K562 (cell line): ENCODE measurements at regions not wholly inside any gene's neighbourhood (a gene's known extent, or its start where the extent isn't known, plus 50 kb on each side); places are given as distances from the start of the nearest gene placed in this dataset.

Experiments used
- ATAC-seq: fragments of 200-7000 bp; cut with Tn5 transposase; 3 replicates; pipeline ENCODE4 v1.9.1; 2020; ENCODE audit warnings: moderate library complexity
- BruUV-seq: library from RNA; stranded (reverse); fragments of 400-500 nt; replicated peaks from 2 replicates; lab custom pipeline; 2021; lab: Mats Ljungman, UMichigan
- CTCF ChIA-PET: fragments of 300-600 bp; formaldehyde crosslinking; extraction: SDS; loops from one replicate; lab custom pipeline; 2021; ENCODE audit warnings: low intra/inter-chr PET ratio; lab: Yijun Ruan, JAX
- POLR2A ChIA-PET: fragments of 300-600, 350-650 bp; sonication (Branson Sonifier 250); formaldehyde crosslinking; extraction: SDS; loops from one replicate; lab custom pipeline; 2021; ENCODE audit warnings: antibody characterized with exemption, inconsistent platforms; lab: Yijun Ruan, JAX
- DNase-seq, 4 experiments: peaks; one replicate each; pipeline versions ENCODE4 v3.0.0 to v3.0.0-alpha.2; 2011 to 2018; ENCODE audit warnings: low spot score in 3 of 4, mixed read lengths in 3 of 4; ENCODE audit errors: extremely low read depth in 1 of 4
- FAIRE-seq: peaks from 2 replicates; lab custom pipeline; 2011; peaks lifted over from hg19 to GRCh38; lab: Jason Lieb, UNC
- H2AFZ ChIP-seq: 2 replicates; pipeline ENCODE4 v1.6.0; 2011; ENCODE audit warnings: low read depth, low read length, control low read depth, inconsistent platforms
- H3K27ac ChIP-seq: fragments of 200-600 bp; 3 replicates; pipeline ENCODE4 v1.8.0; 2011; ENCODE audit warnings: low read depth, mild to moderate bottlenecking, control low read depth, inconsistent platforms, low read length, moderate library complexity, mixed read lengths; ENCODE audit errors: extremely low read depth
- H3K27me3 ChIP-seq, 2 experiments: fragments of 300-600 bp in 1 of 2; 2 replicates in 1 of 2; 3 replicates in 1 of 2; pipeline versions ENCODE4 v1.6.0 to v1.8.0; 2011; ENCODE audit warnings: inconsistent platforms in 2 of 2, low read length in 2 of 2, mild to moderate bottlenecking in 1 of 2, mixed read lengths in 1 of 2, moderate library complexity in 1 of 2; ENCODE audit not compliant: control insufficient read depth in 2 of 2, insufficient read depth in 2 of 2
- H3K36me3 ChIP-seq: fragments of 300-600 bp; 3 replicates; pipeline ENCODE4 v1.8.0; 2011; ENCODE audit warnings: mild to moderate bottlenecking, low read length, inconsistent platforms; ENCODE audit not compliant: control insufficient read depth, insufficient read depth
- H3K4me1 ChIP-seq, 2 experiments: fragments of 200-600 bp in 1 of 2; replicated peaks in 1 of 2; 2 replicates in 1 of 2; 3 replicates in 1 of 2; pipeline versions ENCODE4 v1.5.1 to v1.8.0; 2011; ENCODE audit warnings: inconsistent platforms in 2 of 2, low read length in 2 of 2, mild to moderate bottlenecking in 1 of 2, mixed read lengths in 1 of 2, moderate library complexity in 1 of 2; ENCODE audit not compliant: control insufficient read depth in 2 of 2, insufficient read depth in 2 of 2
- H3K4me2 ChIP-seq: 2 replicates; pipeline ENCODE4 v1.6.1; 2011; ENCODE audit warnings: low read length, control low read depth, inconsistent platforms, mixed read lengths; ENCODE audit not compliant: insufficient read depth
- H3K4me3 ChIP-seq: fragments of 200-600 bp; sonication (generic), shearing (Covaris generic); 2 replicates; pipeline ENCODE4 v1.5.1; 2016; ENCODE audit warnings: control low read depth, inconsistent platforms
- H3K79me2 ChIP-seq: fragments of 200-600 bp; 3 replicates; pipeline ENCODE4 v1.8.0; 2011; ENCODE audit warnings: low read length, inconsistent platforms; ENCODE audit not compliant: control insufficient read depth, insufficient read depth
- H3K9ac ChIP-seq, 2 experiments: 2 replicates each; pipeline versions ENCODE4 v1.6.0 to v1.6.1; 2011; ENCODE audit warnings: low read depth in 2 of 2, low read length in 2 of 2, control low read depth in 1 of 2, inconsistent platforms in 1 of 2, mild to moderate bottlenecking in 1 of 2, mixed read lengths in 1 of 2; ENCODE audit not compliant: insufficient read depth in 1 of 2
- H3K9me1 ChIP-seq: one replicate; pipeline ENCODE4 v1.6.0; 2011; ENCODE audit warnings: inconsistent platforms, mild to moderate bottlenecking, low read length, moderate library complexity; ENCODE audit not compliant: control insufficient read depth, insufficient read depth
- H3K9me3 ChIP-seq: replicated peaks from 2 replicates; pipeline ENCODE4 v1.5.1; 2011; ENCODE audit warnings: low read depth, low read length, inconsistent platforms; ENCODE audit not compliant: control insufficient read depth, insufficient read depth
- H4K20me1 ChIP-seq: replicated peaks from 2 replicates; pipeline ENCODE4 v1.6.1; 2011; ENCODE audit warnings: low read length, inconsistent platforms, mixed read lengths; ENCODE audit not compliant: control insufficient read depth, insufficient read depth
- ATF7 ChIP-seq: fragments of 450-650 bp; IDR thresholded peaks from 2 replicates; pipeline ENCODE4 v1.7.1; 2014; ENCODE audit warnings: mild to moderate bottlenecking, moderate library complexity
- CEBPB ChIP-seq: fragments of 450-650 bp; IDR thresholded peaks from 2 replicates; pipeline ENCODE4 v1.6.1; 2016; ENCODE audit warnings: missing genetic modification characterization, missing compliant biosample characterization
- COPS2 ChIP-seq: fragments of 450-650 bp; conservative IDR thresholded peaks from 2 replicates; pipeline ENCODE4 v1.6.1; 2016; ENCODE audit warnings: mild to moderate bottlenecking, moderate library complexity
- ELF4 ChIP-seq: fragments of 450-650 bp; formaldehyde crosslinking; IDR thresholded peaks from 2 replicates; pipeline ENCODE4 v1.4.0; 2022; ENCODE audit warnings: missing genetic modification characterization
- ETS2 ChIP-seq: IDR thresholded peaks from 2 replicates; pipeline ENCODE4 v1.6.1; 2016; ENCODE audit warnings: borderline replicate concordance, missing genetic modification characterization, mild to moderate bottlenecking, moderate library complexity, missing compliant biosample characterization; ENCODE audit not compliant: poor library complexity, severe bottlenecking
- FOXA1 ChIP-seq: fragments of 450-650 bp; IDR thresholded peaks from 2 replicates; pipeline ENCODE4 v1.6.1; 2016; ENCODE audit warnings: mild to moderate bottlenecking, borderline replicate concordance
- NCOA1 ChIP-seq: fragments of 450-650 bp; IDR thresholded peaks from 2 replicates; pipeline ENCODE4 v1.6.1; 2016; ENCODE audit warnings: low read depth
- STAG1 ChIP-seq: sonication (generic); formaldehyde crosslinking; IDR thresholded peaks from 2 replicates; pipeline ENCODE4 v1.5.0; 2020; ENCODE audit warnings: missing genetic modification reagents, borderline replicate concordance
- TBP ChIP-seq: optimal IDR thresholded peaks from 2 replicates; pipeline ENCODE3; 2011; ENCODE audit warnings: low read depth, low read length, improper control_type of control experiment
- ZFX ChIP-seq: sonication (generic); formaldehyde crosslinking; IDR thresholded peaks from 2 replicates; pipeline ENCODE4 v1.8.0; 2022; ENCODE audit warnings: mild to moderate bottlenecking, missing genetic modification reagents, moderate library complexity
- ZNF408 ChIP-seq: fragments of 250-450 bp; sonication (Bioruptor Pico); IDR thresholded peaks from 2 replicates; pipeline ENCODE4 v1.4.0; 2020; ENCODE audit warnings: low read depth, mild to moderate bottlenecking, moderate library complexity
- ZSCAN29 ChIP-seq: fragments of 450-650 bp; IDR thresholded peaks from 2 replicates; pipeline ENCODE4 v1.6.1; 2017
- WGBS: fragments of 100-300 bp; shearing (Covaris generic); methylation state at CpG from one replicate; pipeline ENCODE4 v1.1.6; 2016; ENCODE audit warnings: low coverage, mixed read lengths; ENCODE audit not compliant: insufficient coverage; ENCODE audit errors: missing lambda C conversion rate; 5-methylcytosine and 5-hydroxymethylcytosine counted together
- in situ Hi-C: fragments of 300-500 bp; cut with MboI; formaldehyde crosslinking; loops from 4 replicates; pipeline ENCODE4 v1.15.0; 2018; ENCODE audit warnings: inconsistent platforms, mixed read lengths
- intact Hi-C: fragments of 100-400 bp; cut with micrococcal nuclease; formaldehyde crosslinking; loops from 2 replicates; pipeline ENCODE4 v1.14.2; 2022
- TF ChIP-seq, protein P1 (sequence below): fragments of 250-450 bp; sonication (Bioruptor Pico); IDR thresholded peaks from 2 replicates; pipeline ENCODE4 v1.4.0; 2020; ENCODE audit warnings: mild to moderate bottlenecking, moderate library complexity
- TF ChIP-seq, protein P2 (sequence below): fragments of 250-450 bp; sonication (Bioruptor Pico); IDR thresholded peaks from 2 replicates; pipeline ENCODE4 v1.5.0; 2022; ENCODE audit warnings: mild to moderate bottlenecking
- TF ChIP-seq, protein P3 (sequence below): fragments of 450-650 bp; IDR thresholded peaks from 2 replicates; pipeline ENCODE4 v1.6.1; 2016; ENCODE audit warnings: borderline replicate concordance

DNA sequence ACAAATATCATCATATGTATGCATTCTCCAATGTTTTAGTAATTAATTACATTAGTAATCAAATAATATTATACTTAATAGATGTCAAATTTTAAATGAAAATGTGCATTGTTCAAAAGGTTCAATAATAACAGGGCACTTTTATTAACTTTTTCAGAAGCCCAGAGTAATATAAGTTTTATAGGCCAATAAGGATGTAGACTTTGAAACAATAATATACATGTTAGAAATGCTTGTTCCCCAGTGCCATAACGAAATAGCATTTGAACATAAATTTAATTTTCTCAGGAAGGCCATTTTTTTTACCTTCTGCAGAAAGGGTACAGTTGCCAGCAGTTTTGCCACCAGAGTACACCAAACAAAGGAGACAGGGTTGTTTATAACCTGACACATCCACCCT lies 1133.9 kb upstream of the LRRTM3 start (continued):
- TF ChIP-seq, protein P1, sequence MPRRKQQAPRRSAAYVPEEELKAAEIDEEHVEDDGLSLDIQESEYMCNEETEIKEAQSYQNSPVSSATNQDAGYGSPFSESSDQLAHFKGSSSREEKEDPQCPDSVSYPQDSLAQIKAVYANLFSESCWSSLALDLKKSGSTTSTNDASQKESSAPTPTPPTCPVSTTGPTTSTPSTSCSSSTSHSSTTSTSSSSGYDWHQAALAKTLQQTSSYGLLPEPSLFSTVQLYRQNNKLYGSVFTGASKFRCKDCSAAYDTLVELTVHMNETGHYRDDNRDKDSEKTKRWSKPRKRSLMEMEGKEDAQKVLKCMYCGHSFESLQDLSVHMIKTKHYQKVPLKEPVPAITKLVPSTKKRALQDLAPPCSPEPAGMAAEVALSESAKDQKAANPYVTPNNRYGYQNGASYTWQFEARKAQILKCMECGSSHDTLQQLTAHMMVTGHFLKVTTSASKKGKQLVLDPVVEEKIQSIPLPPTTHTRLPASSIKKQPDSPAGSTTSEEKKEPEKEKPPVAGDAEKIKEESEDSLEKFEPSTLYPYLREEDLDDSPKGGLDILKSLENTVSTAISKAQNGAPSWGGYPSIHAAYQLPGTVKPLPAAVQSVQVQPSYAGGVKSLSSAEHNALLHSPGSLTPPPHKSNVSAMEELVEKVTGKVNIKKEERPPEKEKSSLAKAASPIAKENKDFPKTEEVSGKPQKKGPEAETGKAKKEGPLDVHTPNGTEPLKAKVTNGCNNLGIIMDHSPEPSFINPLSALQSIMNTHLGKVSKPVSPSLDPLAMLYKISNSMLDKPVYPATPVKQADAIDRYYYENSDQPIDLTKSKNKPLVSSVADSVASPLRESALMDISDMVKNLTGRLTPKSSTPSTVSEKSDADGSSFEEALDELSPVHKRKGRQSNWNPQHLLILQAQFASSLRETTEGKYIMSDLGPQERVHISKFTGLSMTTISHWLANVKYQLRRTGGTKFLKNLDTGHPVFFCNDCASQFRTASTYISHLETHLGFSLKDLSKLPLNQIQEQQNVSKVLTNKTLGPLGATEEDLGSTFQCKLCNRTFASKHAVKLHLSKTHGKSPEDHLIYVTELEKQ (CRISPR knock-in tag), result no peak
- TF ChIP-seq ZNF408 (CRISPR knock-in tag), result no peak
- TF ChIP-seq ETS2, result no peak
- TF ChIP-seq CEBPB (tag), result no peak
- TF ChIP-seq ZSCAN29, result no peak
- TF ChIP-seq ATF7, result no peak
- TF ChIP-seq, all 486 proteins: peak for 0

DNA sequence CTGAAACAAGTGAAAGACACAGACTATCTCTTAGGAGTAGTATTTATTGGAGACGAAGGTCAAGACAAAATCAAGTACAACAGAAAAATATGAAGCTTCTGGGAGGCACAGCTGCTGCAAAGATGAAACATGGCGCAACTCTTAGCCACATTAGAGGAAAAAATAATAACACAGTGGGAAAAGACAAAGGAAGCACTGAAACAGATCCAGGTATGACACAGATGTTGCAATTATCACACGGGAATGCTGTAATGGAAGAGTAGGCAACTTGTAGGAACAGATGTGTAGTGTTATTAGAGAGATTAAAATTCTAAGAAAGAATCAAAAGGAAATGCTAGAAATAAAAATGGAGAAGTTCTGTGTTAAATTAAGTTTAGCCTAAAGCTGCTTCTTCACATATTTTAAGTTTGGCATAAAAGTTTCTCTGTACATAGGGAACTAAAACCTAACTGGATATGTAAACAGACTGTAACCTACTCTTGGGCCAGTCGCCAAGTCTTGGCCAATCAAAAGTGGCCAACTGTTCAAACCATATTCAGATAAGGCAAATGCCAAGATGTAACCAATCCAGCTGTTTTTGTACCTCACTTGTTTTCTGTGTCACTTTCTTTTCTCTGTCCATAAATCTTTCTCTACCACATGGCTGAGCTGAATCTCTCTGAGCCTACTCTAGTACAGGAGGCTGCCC lies 1132.0 kb upstream of the LRRTM3 start:
- WGBS, result 0% methylated on average over 4 of the region's 4 CpGs
- Histone ChIP-seq H3K4me3 (no peak overlapping the region), H3K4me1 (no peaks in the 10 kb centered on the region), H3K27me3 (no peaks in the 10 kb centered on the region), H3K36me3 (no peaks in the 10 kb centered on the region), H3K27ac (no peak overlapping the region), H3K9ac (no peak overlapping the region), H3K4me2 (no peak overlapping the region), H2AFZ (no peak overlapping the region), H3K79me2 (no peaks in the 10 kb centered on the region), H3K9me1 (no peaks in the 10 kb centered on the region), H4K20me1 (no peaks in the 10 kb centered on the region), H3K9me3 (no peaks in the 10 kb centered on the region)
- in situ Hi-C loops (no loop called here), intact Hi-C loops (no loop called here)
- POLR2A ChIA-PET, result no interaction called here
- DNase-seq (no peak), FAIRE-seq (no peak), ATAC-seq (no peak)
- CTCF ChIA-PET, result no interaction called here
- no TSS peak for BruUV-seq
- TF ChIP-seq ZFX (CRISPR knock-in tag) (no peak), TBP (no peak), NCOA1 (no peak), ELF4 (CRISPR knock-in tag) (no peak), FOXA1 (no peak), COPS2 (no peak), STAG1 (no peak)
- TF ChIP-seq, protein P2, sequence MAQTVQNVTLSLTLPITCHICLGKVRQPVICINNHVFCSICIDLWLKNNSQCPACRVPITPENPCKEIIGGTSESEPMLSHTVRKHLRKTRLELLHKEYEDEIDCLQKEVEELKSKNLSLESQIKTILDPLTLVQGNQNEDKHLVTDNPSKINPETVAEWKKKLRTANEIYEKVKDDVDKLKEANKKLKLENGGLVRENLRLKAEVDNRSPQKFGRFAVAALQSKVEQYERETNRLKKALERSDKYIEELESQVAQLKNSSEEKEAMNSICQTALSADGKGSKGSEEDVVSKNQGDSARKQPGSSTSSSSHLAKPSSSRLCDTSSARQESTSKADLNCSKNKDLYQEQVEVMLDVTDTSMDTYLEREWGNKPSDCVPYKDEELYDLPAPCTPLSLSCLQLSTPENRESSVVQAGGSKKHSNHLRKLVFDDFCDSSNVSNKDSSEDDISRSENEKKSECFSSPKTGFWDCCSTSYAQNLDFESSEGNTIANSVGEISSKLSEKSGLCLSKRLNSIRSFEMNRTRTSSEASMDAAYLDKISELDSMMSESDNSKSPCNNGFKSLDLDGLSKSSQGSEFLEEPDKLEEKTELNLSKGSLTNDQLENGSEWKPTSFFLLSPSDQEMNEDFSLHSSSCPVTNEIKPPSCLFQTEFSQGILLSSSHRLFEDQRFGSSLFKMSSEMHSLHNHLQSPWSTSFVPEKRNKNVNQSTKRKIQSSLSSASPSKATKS (CRISPR knock-in tag), result no peak
- TF ChIP-seq, protein P3, sequence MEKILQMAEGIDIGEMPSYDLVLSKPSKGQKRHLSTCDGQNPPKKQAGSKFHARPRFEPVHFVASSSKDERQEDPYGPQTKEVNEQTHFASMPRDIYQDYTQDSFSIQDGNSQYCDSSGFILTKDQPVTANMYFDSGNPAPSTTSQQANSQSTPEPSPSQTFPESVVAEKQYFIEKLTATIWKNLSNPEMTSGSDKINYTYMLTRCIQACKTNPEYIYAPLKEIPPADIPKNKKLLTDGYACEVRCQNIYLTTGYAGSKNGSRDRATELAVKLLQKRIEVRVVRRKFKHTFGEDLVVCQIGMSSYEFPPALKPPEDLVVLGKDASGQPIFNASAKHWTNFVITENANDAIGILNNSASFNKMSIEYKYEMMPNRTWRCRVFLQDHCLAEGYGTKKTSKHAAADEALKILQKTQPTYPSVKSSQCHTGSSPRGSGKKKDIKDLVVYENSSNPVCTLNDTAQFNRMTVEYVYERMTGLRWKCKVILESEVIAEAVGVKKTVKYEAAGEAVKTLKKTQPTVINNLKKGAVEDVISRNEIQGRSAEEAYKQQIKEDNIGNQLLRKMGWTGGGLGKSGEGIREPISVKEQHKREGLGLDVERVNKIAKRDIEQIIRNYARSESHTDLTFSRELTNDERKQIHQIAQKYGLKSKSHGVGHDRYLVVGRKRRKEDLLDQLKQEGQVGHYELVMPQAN, result no peak
